ENCODE measurements at regions not wholly inside any gene's neighbourhood (a gene's known extent, or its start where the extent isn't known, plus 50 kb on each side); places are given as distances from the start of the nearest gene placed in this dataset.

GRCh38 chr9:81052846-81053245 is 636.5 kb downstream of the TLE1 start:
- Histone ChIP-seq H3K27me3 (no peaks in the 10 kb centered on the region), H2AFZ (replicated peaks) (no peak overlapping the region), H3K4me1 (no peaks in the 10 kb centered on the region), H3K9me3 (ENCODE audit: low read depth) (no peaks in the 10 kb centered on the region), H3K4me2 (no peak overlapping the region), H3K4me3 (no peak overlapping the region), H3K79me2 (ENCODE audit: low read depth) (no peaks in the 10 kb centered on the region), H3K36me3 (no peaks in the 10 kb centered on the region), H4K20me1 (ENCODE audit: low read depth) (no peaks in the 10 kb centered on the region), H3K27ac (no peak overlapping the region), H3K9ac (no peak overlapping the region), H3F3A (ENCODE audit: low read depth) (no peaks in the 10 kb centered on the region)
- DNase-seq (ENCODE audit: low spot score): no peak
- TF ChIP-seq EZH2phosphoT487 (IDR thresholded peaks at IDR 0.05): no peak
- Mint-ChIP-seq H3K4me1 (no peaks in the 10 kb centered on the region), H3K4me3 (no peak overlapping the region), H3K9me3 (peaks cover 2% of the 10 kb centered on the region), H3K27ac (no peak overlapping the region), H3K36me3 (no peaks in the 10 kb centered on the region), H3K27me3 (ENCODE audit: insufficient read depth, low read depth) (no peaks in the 10 kb centered on the region)

GRCh38 chr9:81047280-81047679 is 642.1 kb downstream of the TLE1 start:
- Histone ChIP-seq H3K4me2 (no peak overlapping the region), H4K20me1 (ENCODE audit: low read depth) (no peaks in the 10 kb centered on the region), H3K79me2 (ENCODE audit: low read depth) (no peaks in the 10 kb centered on the region), H3K4me3 (no peak overlapping the region), H3F3A (ENCODE audit: low read depth) (no peaks in the 10 kb centered on the region), H3K9ac (no peak overlapping the region), H3K27me3 (no peaks in the 10 kb centered on the region), H3K36me3 (no peaks in the 10 kb centered on the region), H3K9me3 (ENCODE audit: low read depth) (no peaks in the 10 kb centered on the region), H2AFZ (replicated peaks) (no peak overlapping the region), H3K4me1 (no peaks in the 10 kb centered on the region), H3K27ac (no peak overlapping the region)
- H3K4me3 Mint-ChIP-seq: no peak overlapping the region
- no peaks in the 10 kb centered on the region for H3K9me3 Mint-ChIP-seq
- no peak for DNase-seq (ENCODE audit: low spot score)
- H3K36me3 Mint-ChIP-seq: no peaks in the 10 kb centered on the region
- H3K27ac Mint-ChIP-seq: no peak overlapping the region
- H3K4me1 Mint-ChIP-seq: no peaks in the 10 kb centered on the region
- TF ChIP-seq EZH2 (IDR thresholded peaks at IDR 0.05): no peak
- TF ChIP-seq, protein P1, sequence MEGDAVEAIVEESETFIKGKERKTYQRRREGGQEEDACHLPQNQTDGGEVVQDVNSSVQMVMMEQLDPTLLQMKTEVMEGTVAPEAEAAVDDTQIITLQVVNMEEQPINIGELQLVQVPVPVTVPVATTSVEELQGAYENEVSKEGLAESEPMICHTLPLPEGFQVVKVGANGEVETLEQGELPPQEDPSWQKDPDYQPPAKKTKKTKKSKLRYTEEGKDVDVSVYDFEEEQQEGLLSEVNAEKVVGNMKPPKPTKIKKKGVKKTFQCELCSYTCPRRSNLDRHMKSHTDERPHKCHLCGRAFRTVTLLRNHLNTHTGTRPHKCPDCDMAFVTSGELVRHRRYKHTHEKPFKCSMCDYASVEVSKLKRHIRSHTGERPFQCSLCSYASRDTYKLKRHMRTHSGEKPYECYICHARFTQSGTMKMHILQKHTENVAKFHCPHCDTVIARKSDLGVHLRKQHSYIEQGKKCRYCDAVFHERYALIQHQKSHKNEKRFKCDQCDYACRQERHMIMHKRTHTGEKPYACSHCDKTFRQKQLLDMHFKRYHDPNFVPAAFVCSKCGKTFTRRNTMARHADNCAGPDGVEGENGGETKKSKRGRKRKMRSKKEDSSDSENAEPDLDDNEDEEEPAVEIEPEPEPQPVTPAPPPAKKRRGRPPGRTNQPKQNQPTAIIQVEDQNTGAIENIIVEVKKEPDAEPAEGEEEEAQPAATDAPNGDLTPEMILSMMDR (IDR thresholded peaks at IDR 0.05): no peak
- TF ChIP-seq EZH2phosphoT487 (IDR thresholded peaks at IDR 0.05): no peak
- H3K27me3 Mint-ChIP-seq (ENCODE audit: insufficient read depth, low read depth): no peaks in the 10 kb centered on the region

DNA sequence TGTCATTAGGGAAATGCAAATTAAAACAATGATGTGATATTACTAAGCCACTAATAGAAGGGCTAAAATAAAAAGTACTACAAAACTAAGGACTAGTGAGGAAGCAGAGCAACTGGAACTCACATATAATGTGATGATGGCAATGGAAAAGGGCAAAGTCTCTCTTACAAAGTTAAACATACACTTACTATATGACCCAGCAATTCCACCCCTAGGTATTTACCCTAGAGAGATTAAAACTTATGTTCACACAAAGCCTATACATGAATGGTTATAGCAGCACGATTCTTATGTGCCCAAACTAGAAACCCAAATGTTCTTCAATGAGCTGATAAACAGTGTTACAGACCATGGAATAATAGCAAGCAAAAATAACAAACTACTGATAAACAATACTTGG is 643.7 kb downstream of the TLE1 start:
- Mint-ChIP-seq H3K4me3 (no peak overlapping the region), H3K9me3 (no peaks in the 10 kb centered on the region), H3K27me3 (ENCODE audit: insufficient read depth, low read depth) (no peaks in the 10 kb centered on the region), H3K27ac (no peak overlapping the region), H3K36me3 (no peaks in the 10 kb centered on the region), H3K4me1 (no peaks in the 10 kb centered on the region)
- Histone ChIP-seq H3K4me3 (no peak overlapping the region), H3K27me3 (no peaks in the 10 kb centered on the region), H4K20me1 (ENCODE audit: low read depth) (no peaks in the 10 kb centered on the region), H3K79me2 (ENCODE audit: low read depth) (no peaks in the 10 kb centered on the region), H3K9ac (no peak overlapping the region), H3K4me2 (no peak overlapping the region), H3F3A (ENCODE audit: low read depth) (no peaks in the 10 kb centered on the region), H3K36me3 (no peaks in the 10 kb centered on the region), H2AFZ (replicated peaks) (no peak overlapping the region), H3K27ac (no peak overlapping the region), H3K4me1 (no peaks in the 10 kb centered on the region), H3K9me3 (ENCODE audit: low read depth) (no peaks in the 10 kb centered on the region)
- DNase-seq (ENCODE audit: low spot score): no peak
- TF ChIP-seq, protein P1 (IDR thresholded peaks at IDR 0.05): no peak
- no peak for TF ChIP-seq EZH2phosphoT487 (IDR thresholded peaks at IDR 0.05)
- TF ChIP-seq EZH2 (IDR thresholded peaks at IDR 0.05): no peak

GRCh38 chr9:81037889-81038288 is 651.5 kb downstream of the TLE1 start:
- Mint-ChIP-seq H3K4me1 (peaks cover 3% of the 10 kb centered on the region), H3K4me3 (no peak overlapping the region), H3K36me3 (no peaks in the 10 kb centered on the region), H3K27ac (no peak overlapping the region), H3K9me3 (no peaks in the 10 kb centered on the region), H3K27me3 (ENCODE audit: insufficient read depth, low read depth) (peaks cover 2% of the 10 kb centered on the region)
- no peak for TF ChIP-seq EZH2phosphoT487 (IDR thresholded peaks at IDR 0.05)
- TF ChIP-seq EZH2 (IDR thresholded peaks at IDR 0.05): no peak
- TF ChIP-seq, protein P1 (IDR thresholded peaks at IDR 0.05): no peak
- no peak overlapping the region for H3K27ac ChIP-seq
- H2AFZ ChIP-seq (replicated peaks): no peak overlapping the region
- no peaks in the 10 kb centered on the region for H3K27me3 ChIP-seq
- no peak for DNase-seq (ENCODE audit: low spot score)
- H4K20me1 ChIP-seq (ENCODE audit: low read depth): no peaks in the 10 kb centered on the region
- H3K36me3 ChIP-seq: no peaks in the 10 kb centered on the region
- H3K79me2 ChIP-seq (ENCODE audit: low read depth): no peaks in the 10 kb centered on the region
- no peaks in the 10 kb centered on the region for H3K9me3 ChIP-seq (ENCODE audit: low read depth)
- H3K9ac ChIP-seq: no peak overlapping the region
- no peak overlapping the region for H3K4me2 ChIP-seq
- H3K4me1 ChIP-seq: no peaks in the 10 kb centered on the region
- no peak overlapping the region for H3K4me3 ChIP-seq
- no peaks in the 10 kb centered on the region for H3F3A ChIP-seq (ENCODE audit: low read depth)

All from neural progenitor cell (in vitro differentiated cells).